Cardiac muscle cell (in vitro differentiated cells and primary cell): ENCODE measurements at regions not wholly inside any gene's neighbourhood (a gene's known extent, or its start where the extent isn't known, plus 50 kb on each side); places are given as distances from the start of the nearest gene placed in this dataset.

Experiments
- DNase-seq, 2 donors: peaks; one replicate each; pipeline versions ENCODE4 v3.0.0 to v3.0.0-alpha.2; 2010 to 2017; ENCODE audit warnings: low read depth in 1 of 2, low spot score in 1 of 2
- H3K27ac ChIP-seq: fragments of 200-600 bp; sonication (generic); 2 replicates; pipeline ENCODE4 v1.5.1; 2016
- H3K27me3 ChIP-seq: fragments of 200-600 bp; sonication (generic); 2 replicates; pipeline ENCODE4 v1.6.0; 2016; ENCODE audit warnings: control low read depth
- H3K36me3 ChIP-seq: fragments of 200-600 bp; sonication (generic); 2 replicates; pipeline ENCODE4 v1.5.1; 2016; ENCODE audit warnings: control low read depth
- H3K4me1 ChIP-seq: fragments of 200-600 bp; sonication (generic); 2 replicates; pipeline ENCODE4 v1.8.1; 2017; ENCODE audit warnings: low read depth, mild to moderate bottlenecking, mixed run types
- H3K4me3 ChIP-seq: fragments of 200-600 bp; sonication (generic); 2 replicates; pipeline ENCODE4 v1.5.1; 2016; ENCODE audit warnings: mild to moderate bottlenecking
- H3K9me3 ChIP-seq: fragments of 200-600 bp; sonication (generic); 2 replicates; pipeline ENCODE4 v1.5.1; 2017; ENCODE audit warnings: low read depth, mild to moderate bottlenecking, control low read depth
- CTCF ChIP-seq: IDR thresholded peaks from 2 replicates; pipeline ENCODE4 v1.5.1; 2012; ENCODE audit warnings: low read depth, mild to moderate bottlenecking, low read length

GRCh38 chr1:90780981-90781380 lies 63.9 kb upstream of the BARHL2 start:
- Histone ChIP-seq H3K27me3 (no peaks in the 10 kb centered on the region), H3K36me3 (no peaks in the 10 kb centered on the region), H3K27ac (no peak overlapping the region), H3K4me3 (no peak overlapping the region), H3K9me3 (no peaks in the 10 kb centered on the region), H3K4me1 (no peaks in the 10 kb centered on the region)
- TF ChIP-seq CTCF, result no peak
- DNase-seq, result no peak

GRCh38 chr1:90779573-90779972 lies 62.5 kb upstream of the BARHL2 start:
- no peak for TF ChIP-seq CTCF
- Histone ChIP-seq H3K27ac (no peak overlapping the region), H3K4me3 (no peak overlapping the region), H3K4me1 (no peaks in the 10 kb centered on the region), H3K36me3 (no peaks in the 10 kb centered on the region), H3K27me3 (no peaks in the 10 kb centered on the region), H3K9me3 (no peaks in the 10 kb centered on the region)
- no peak for DNase-seq

- H3K36me3 ChIP-seq, result no peaks in the 10 kb centered on the region
- no peaks in the 10 kb centered on the region for H3K27me3 ChIP-seq
- DNase-seq, result no peak
- H3K27ac ChIP-seq, result no peak overlapping the region
- no peaks in the 10 kb centered on the region for H3K4me1 ChIP-seq
- TF ChIP-seq CTCF, result no peak
- H3K9me3 ChIP-seq, result no peaks in the 10 kb centered on the region
- H3K4me3 ChIP-seq, result no peak overlapping the region
Measured at GRCh38 chr1:90778486-90778885, 61.4 kb upstream of the BARHL2 start.

- no peak for DNase-seq
- H3K4me1 ChIP-seq, result no peaks in the 10 kb centered on the region
- H3K36me3 ChIP-seq, result no peaks in the 10 kb centered on the region
- H3K27me3 ChIP-seq, result no peaks in the 10 kb centered on the region
- no peak for TF ChIP-seq CTCF
- no peak overlapping the region for H3K4me3 ChIP-seq
- H3K9me3 ChIP-seq, result no peaks in the 10 kb centered on the region
- H3K27ac ChIP-seq, result no peak overlapping the region
Measured at GRCh38 chr1:90773812-90774211, 56.7 kb upstream of the BARHL2 start.

GRCh38 chr1:90768826-90769225 lies 51.7 kb upstream of the BARHL2 start:
- no peaks in the 10 kb centered on the region for H3K9me3 ChIP-seq
- H3K27ac ChIP-seq, result no peak overlapping the region
- no peaks in the 10 kb centered on the region for H3K27me3 ChIP-seq
- H3K4me1 ChIP-seq, result no peaks in the 10 kb centered on the region
- no peak for DNase-seq
- no peak for TF ChIP-seq CTCF
- H3K4me3 ChIP-seq, result no peak overlapping the region
- H3K36me3 ChIP-seq, result no peaks in the 10 kb centered on the region

- TF ChIP-seq CTCF, result no peak
- no peak overlapping the region for H3K4me3 ChIP-seq
- H3K27ac ChIP-seq, result no peak overlapping the region
- no peaks in the 10 kb centered on the region for H3K4me1 ChIP-seq
- no peaks in the 10 kb centered on the region for H3K9me3 ChIP-seq
- DNase-seq, result no peak
- H3K27me3 ChIP-seq, result no peaks in the 10 kb centered on the region
- no peaks in the 10 kb centered on the region for H3K36me3 ChIP-seq
Measured at GRCh38 chr1:90768098-90768497, 51.0 kb upstream of the BARHL2 start.
